HPDE6-E6E7 (cell line): ENCODE measurements at regions not wholly inside any gene's neighbourhood (a gene's known extent, or its start where the extent isn't known, plus 50 kb on each side); places are given as distances from the start of the nearest gene placed in this dataset.

ENCODE experiments used
- DNase-seq: peaks from one replicate; pipeline ENCODE4 v3.0.0; 2011; ENCODE audit warnings: missing footprints; ENCODE audit errors: extremely low spot score

GRCh38 chr20:51266353-51266752, 243.4 kb upstream of the KCNG1 start:
- DNase-seq = no peak

- DNase-seq = no peak
Measured at GRCh38 chr20:51265361-51265760, 242.5 kb upstream of the KCNG1 start.

GRCh38 chr20:51262240-51262639, 239.3 kb upstream of the KCNG1 start:
- DNase-seq = no peak

GRCh38 chr20:51259455-51259854, 236.5 kb upstream of the KCNG1 start:
- no peak for DNase-seq

GRCh38 chr20:51258582-51259165, 235.8 kb upstream of the KCNG1 start:
- peak; percentile 100 for DNase-seq

GRCh38 chr20:51255417-51255816, 232.5 kb upstream of the KCNG1 start:
- DNase-seq = no peak

GRCh38 chr20:51253280-51253679, 230.4 kb upstream of the KCNG1 start:
- no peak for DNase-seq

- DNase-seq = no peak
Measured at GRCh38 chr20:51249781-51250180, 226.9 kb upstream of the KCNG1 start.

GRCh38 chr20:51249215-51249614, 226.3 kb upstream of the KCNG1 start:
- no peak for DNase-seq

GRCh38 chr20:51244466-51244865, 221.6 kb upstream of the KCNG1 start:
- DNase-seq = no peak

GRCh38 chr20:51238675-51239305, 215.9 kb upstream of the KCNG1 start:
- DNase-seq = no peak

GRCh38 chr20:51237791-51238190, 214.9 kb upstream of the KCNG1 start:
- no peak for DNase-seq

GRCh38 chr20:51237278-51237677, 214.4 kb upstream of the KCNG1 start:
- DNase-seq = no peak

GRCh38 chr20:51236421-51236820, 213.5 kb upstream of the KCNG1 start:
- DNase-seq = no peak

GRCh38 chr20:51233345-51233744, 210.4 kb upstream of the KCNG1 start:
- peak; percentile 56 for DNase-seq

GRCh38 chr20:51230727-51231126, 207.8 kb upstream of the KCNG1 start:
- DNase-seq = no peak

- DNase-seq = no peak
Measured at GRCh38 chr20:51228763-51229162, 205.9 kb upstream of the KCNG1 start.

- no peak for DNase-seq
Measured at GRCh38 chr20:51227744-51228143, 204.8 kb upstream of the KCNG1 start.

- no peak for DNase-seq
Measured at GRCh38 chr20:51223183-51223720, 200.3 kb upstream of the KCNG1 start.

GRCh38 chr20:51221791-51222408, 199.0 kb upstream of the KCNG1 start:
- peak; percentile 57 for DNase-seq

GRCh38 chr20:51221103-51221502, 198.2 kb upstream of the KCNG1 start:
- no peak for DNase-seq

- peak; percentile 60 for DNase-seq
Measured at GRCh38 chr20:51220293-51220706, 197.4 kb upstream of the KCNG1 start.

GRCh38 chr20:51219544-51219943, 196.6 kb upstream of the KCNG1 start:
- DNase-seq = no peak
